GM12878 (cell line): ENCODE measurements at regions not wholly inside any gene's neighbourhood (a gene's known extent, or its start where the extent isn't known, plus 50 kb on each side); places are given as distances from the start of the nearest gene placed in this dataset.
A peak's percentile ranks its signal among the peaks of the same experiment; 100 is the strongest.

Source experiments
- BHLHE40 ChIP-seq, 2 experiments: fragments of 450-650 bp in 1 of 2; IDR thresholded peaks; 2 replicates each; pipeline ENCODE4 v1.6.1; 2011 to 2017; ENCODE audit warnings: low read depth in 2 of 2, borderline replicate concordance in 1 of 2, improper control_type of control experiment in 1 of 2, low read length in 1 of 2, mild to moderate bottlenecking in 1 of 2
- BMI1 ChIP-seq: fragments of 450-650 bp; IDR thresholded peaks from 2 replicates; pipeline ENCODE4 v1.6.1; 2016; ENCODE audit warnings: mild to moderate bottlenecking, moderate library complexity, borderline replicate concordance
- CHD1 ChIP-seq: IDR thresholded peaks from 2 replicates; pipeline ENCODE4 v1.6.1; 2012; ENCODE audit warnings: low read depth, low read length, improper control_type of control experiment
- DPF2 ChIP-seq: fragments of 450-650 bp; IDR thresholded peaks from 2 replicates; pipeline ENCODE4 v1.6.1; 2017; ENCODE audit warnings: mild to moderate bottlenecking
- EZH2 ChIP-seq: IDR thresholded peaks from 2 replicates; pipeline ENCODE4 v1.6.1; 2012; ENCODE audit warnings: low read depth, mild to moderate bottlenecking, control low read depth, inconsistent platforms, low read length, borderline replicate concordance; ENCODE audit not compliant: control insufficient read depth
- GABPA ChIP-seq: IDR thresholded peaks from 2 replicates; pipeline ENCODE4 v1.6.1; 2014; ENCODE audit warnings: antibody characterized with exemption, low read depth, mild to moderate bottlenecking, inconsistent platforms
- KAT2A ChIP-seq: conservative IDR thresholded peaks from 2 replicates; pipeline ENCODE4 v1.6.1; 2011; ENCODE audit warnings: low read depth, low read length; ENCODE audit not compliant: control insufficient read depth
- NR2C2 ChIP-seq: IDR thresholded peaks from 2 replicates; pipeline ENCODE4 v1.6.1; 2011; ENCODE audit warnings: borderline replicate concordance, low read depth; ENCODE audit not compliant: control insufficient read depth, insufficient read length
- POLR2A ChIP-seq: IDR thresholded peaks from 2 replicates; pipeline ENCODE4 v1.6.1; 2011; ENCODE audit warnings: low read depth, mild to moderate bottlenecking, low read length
- POLR2AphosphoS5 ChIP-seq: IDR thresholded peaks from 2 replicates; pipeline ENCODE4 v1.6.1; 2011; ENCODE audit warnings: mild to moderate bottlenecking, low read length, inconsistent platforms
- RB1 ChIP-seq: fragments of 450-650 bp; formaldehyde crosslinking; IDR thresholded peaks from 2 replicates; pipeline ENCODE4 v1.6.1; 2017; ENCODE audit warnings: mild to moderate bottlenecking, borderline replicate concordance
- SIN3A ChIP-seq: IDR thresholded peaks from 2 replicates; pipeline ENCODE4 v1.6.1; 2012; ENCODE audit warnings: low read depth, low read length, improper control_type of control experiment
- SKIL ChIP-seq: fragments of 450-650 bp; IDR thresholded peaks from 2 replicates; pipeline ENCODE4 v1.6.1; 2017; ENCODE audit warnings: mild to moderate bottlenecking, low read depth, inconsistent platforms; ENCODE audit not compliant: poor library complexity, severe bottlenecking
- SMARCA5 ChIP-seq: fragments of 450-650 bp; IDR thresholded peaks from 2 replicates; pipeline ENCODE4 v1.6.1; 2017; ENCODE audit warnings: mild to moderate bottlenecking
- STAT3 ChIP-seq: IDR thresholded peaks from 2 replicates; pipeline ENCODE4 v1.6.1; 2011; ENCODE audit warnings: low read depth, low read length, improper control_type of control experiment
- YY1 ChIP-seq: IDR thresholded peaks from 2 replicates; pipeline ENCODE4 v1.6.1; 2011; ENCODE audit warnings: low read depth, mild to moderate bottlenecking, low read length
- ZNF384 ChIP-seq: IDR thresholded peaks from 2 replicates; pipeline ENCODE4 v1.6.1; 2012; ENCODE audit warnings: low read depth, mild to moderate bottlenecking, low read length, improper control_type of control experiment, borderline replicate concordance
- TF ChIP-seq, protein P1 (sequence below): fragments of 450-650 bp; formaldehyde crosslinking; IDR thresholded peaks from 2 replicates; pipeline ENCODE4 v1.5.0; 2022; ENCODE audit warnings: mild to moderate bottlenecking, missing genetic modification characterization
- TF ChIP-seq, protein P2 (sequence below): IDR thresholded peaks from 2 replicates; pipeline ENCODE4 v1.6.1; 2012; ENCODE audit warnings: low read length, inconsistent platforms
- TF ChIP-seq, protein P3 (sequence below): fragments of 450-650 bp; IDR thresholded peaks from 2 replicates; pipeline ENCODE4 v1.6.1; 2016; ENCODE audit warnings: mild to moderate bottlenecking
- TF ChIP-seq, protein P4 (sequence below): fragments of 450-650 bp; IDR thresholded peaks from 2 replicates; pipeline ENCODE4 v1.6.1; 2017; ENCODE audit warnings: borderline replicate concordance

DNA sequence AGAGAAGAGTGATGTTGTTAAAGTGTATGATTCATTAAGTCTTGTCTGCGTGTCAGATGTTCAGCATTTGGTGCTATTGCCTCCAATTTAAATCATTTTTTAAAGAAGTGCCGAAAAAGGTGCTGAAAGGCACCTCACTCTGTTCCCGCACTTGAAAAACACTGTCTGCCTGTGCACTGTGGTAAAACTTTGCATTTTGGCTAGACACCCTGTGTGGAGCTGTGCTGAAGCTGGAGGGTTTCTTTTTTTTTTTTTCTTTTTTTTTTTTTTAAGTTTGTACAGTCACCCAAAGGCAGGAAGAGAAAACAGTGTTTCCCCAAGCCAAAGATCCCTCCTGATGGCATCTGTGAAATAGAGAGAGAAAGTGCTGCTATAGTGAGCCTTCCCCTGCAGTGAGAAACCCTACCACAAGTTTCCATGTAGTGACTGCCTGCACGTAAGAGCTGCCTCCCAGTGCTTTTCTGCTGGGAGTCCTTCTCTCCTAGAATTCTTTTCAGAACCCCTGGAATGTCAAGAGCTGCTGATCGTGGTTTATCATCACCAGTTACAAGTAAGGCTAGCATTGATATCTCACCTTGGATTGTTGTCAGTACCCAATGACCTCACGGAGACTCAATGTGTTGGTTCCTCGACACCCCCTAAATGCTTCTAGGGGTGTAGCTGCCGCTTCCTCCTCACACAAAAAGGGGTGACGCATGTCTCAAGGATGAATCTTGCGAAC, 116.0 kb upstream of the SOX9 start (continued):
- TF ChIP-seq, protein P1, sequence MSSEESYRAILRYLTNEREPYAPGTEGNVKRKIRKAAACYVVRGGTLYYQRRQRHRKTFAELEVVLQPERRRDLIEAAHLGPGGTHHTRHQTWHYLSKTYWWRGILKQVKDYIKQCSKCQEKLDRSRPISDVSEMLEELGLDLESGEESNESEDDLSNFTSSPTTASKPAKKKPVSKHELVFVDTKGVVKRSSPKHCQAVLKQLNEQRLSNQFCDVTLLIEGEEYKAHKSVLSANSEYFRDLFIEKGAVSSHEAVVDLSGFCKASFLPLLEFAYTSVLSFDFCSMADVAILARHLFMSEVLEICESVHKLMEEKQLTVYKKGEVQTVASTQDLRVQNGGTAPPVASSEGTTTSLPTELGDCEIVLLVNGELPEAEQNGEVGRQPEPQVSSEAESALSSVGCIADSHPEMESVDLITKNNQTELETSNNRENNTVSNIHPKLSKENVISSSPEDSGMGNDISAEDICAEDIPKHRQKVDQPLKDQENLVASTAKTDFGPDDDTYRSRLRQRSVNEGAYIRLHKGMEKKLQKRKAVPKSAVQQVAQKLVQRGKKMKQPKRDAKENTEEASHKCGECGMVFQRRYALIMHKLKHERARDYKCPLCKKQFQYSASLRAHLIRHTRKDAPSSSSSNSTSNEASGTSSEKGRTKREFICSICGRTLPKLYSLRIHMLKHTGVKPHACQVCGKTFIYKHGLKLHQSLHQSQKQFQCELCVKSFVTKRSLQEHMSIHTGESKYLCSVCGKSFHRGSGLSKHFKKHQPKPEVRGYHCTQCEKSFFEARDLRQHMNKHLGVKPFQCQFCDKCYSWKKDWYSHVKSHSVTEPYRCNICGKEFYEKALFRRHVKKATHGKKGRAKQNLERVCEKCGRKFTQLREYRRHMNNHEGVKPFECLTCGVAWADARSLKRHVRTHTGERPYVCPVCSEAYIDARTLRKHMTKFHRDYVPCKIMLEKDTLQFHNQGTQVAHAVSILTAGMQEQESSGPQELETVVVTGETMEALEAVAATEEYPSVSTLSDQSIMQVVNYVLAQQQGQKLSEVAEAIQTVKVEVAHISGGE (CRISPR knock-in tag): no peak
- TF ChIP-seq CHD1: no peak
- peak; percentile 57 for TF ChIP-seq SKIL
- TF ChIP-seq NR2C2: no peak
- no peak for TF ChIP-seq RB1
- TF ChIP-seq YY1: 0 out of 2 replicates have a peak, but pooled peaks have one; percentile 21
- TF ChIP-seq, protein P2, sequence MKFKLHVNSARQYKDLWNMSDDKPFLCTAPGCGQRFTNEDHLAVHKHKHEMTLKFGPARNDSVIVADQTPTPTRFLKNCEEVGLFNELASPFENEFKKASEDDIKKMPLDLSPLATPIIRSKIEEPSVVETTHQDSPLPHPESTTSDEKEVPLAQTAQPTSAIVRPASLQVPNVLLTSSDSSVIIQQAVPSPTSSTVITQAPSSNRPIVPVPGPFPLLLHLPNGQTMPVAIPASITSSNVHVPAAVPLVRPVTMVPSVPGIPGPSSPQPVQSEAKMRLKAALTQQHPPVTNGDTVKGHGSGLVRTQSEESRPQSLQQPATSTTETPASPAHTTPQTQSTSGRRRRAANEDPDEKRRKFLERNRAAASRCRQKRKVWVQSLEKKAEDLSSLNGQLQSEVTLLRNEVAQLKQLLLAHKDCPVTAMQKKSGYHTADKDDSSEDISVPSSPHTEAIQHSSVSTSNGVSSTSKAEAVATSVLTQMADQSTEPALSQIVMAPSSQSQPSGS: peak; percentile 53
- no peak for TF ChIP-seq GABPA
- TF ChIP-seq SIN3A: no peak
- peak; percentile 98 for TF ChIP-seq ZNF384
- TF ChIP-seq SMARCA5: no peak
- peak; percentile 71; the same call in 1 of the 2 replicates for TF ChIP-seq DPF2
- TF ChIP-seq, protein P3, sequence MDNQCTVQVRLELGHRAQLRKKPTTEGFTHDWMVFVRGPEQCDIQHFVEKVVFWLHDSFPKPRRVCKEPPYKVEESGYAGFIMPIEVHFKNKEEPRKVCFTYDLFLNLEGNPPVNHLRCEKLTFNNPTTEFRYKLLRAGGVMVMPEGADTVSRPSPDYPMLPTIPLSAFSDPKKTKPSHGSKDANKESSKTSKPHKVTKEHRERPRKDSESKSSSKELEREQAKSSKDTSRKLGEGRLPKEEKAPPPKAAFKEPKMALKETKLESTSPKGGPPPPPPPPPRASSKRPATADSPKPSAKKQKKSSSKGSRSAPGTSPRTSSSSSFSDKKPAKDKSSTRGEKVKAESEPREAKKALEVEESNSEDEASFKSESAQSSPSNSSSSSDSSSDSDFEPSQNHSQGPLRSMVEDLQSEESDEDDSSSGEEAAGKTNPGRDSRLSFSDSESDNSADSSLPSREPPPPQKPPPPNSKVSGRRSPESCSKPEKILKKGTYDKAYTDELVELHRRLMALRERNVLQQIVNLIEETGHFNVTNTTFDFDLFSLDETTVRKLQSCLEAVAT: peak; percentile 57; the same call in 1 of the 2 replicates
- 0 out of 2 replicates have a peak, but pooled peaks have one; percentile 14 for TF ChIP-seq BMI1
- TF ChIP-seq POLR2A: no peak
- TF ChIP-seq POLR2AphosphoS5: peak; percentile 43; the same call in 1 of the 2 replicates
- TF ChIP-seq EZH2: no peak
- TF ChIP-seq STAT3: no peak
- TF ChIP-seq, protein P4, sequence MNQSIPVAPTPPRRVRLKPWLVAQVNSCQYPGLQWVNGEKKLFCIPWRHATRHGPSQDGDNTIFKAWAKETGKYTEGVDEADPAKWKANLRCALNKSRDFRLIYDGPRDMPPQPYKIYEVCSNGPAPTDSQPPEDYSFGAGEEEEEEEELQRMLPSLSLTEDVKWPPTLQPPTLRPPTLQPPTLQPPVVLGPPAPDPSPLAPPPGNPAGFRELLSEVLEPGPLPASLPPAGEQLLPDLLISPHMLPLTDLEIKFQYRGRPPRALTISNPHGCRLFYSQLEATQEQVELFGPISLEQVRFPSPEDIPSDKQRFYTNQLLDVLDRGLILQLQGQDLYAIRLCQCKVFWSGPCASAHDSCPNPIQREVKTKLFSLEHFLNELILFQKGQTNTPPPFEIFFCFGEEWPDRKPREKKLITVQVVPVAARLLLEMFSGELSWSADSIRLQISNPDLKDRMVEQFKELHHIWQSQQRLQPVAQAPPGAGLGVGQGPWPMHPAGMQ: no peak
- TF ChIP-seq BHLHE40 (IDR thresholded peaks at IDR 0.05; ENCODE audit: borderline replicate concordance in 1 of 2, low read depth in 2 of 2, low read length in 1 of 2): peak in 1 of 2 experiments; percentile 3; a peak in 1 of 4 replicates
- no peak for TF ChIP-seq KAT2A
